Heart left ventricle (tissue), 16 donors: ENCODE measurements at regions not wholly inside any gene's neighbourhood (a gene's known extent, or its start where the extent isn't known, plus 50 kb on each side); places are given as distances from the start of the nearest gene placed in this dataset.

ENCODE experiments used
- ATAC-seq, 4 donors: fragments of 200-7000 bp; cut with Tn5 transposase; one replicate each; pipeline ENCODE4 v1.9.1; 2020 to 2022; ENCODE audit warnings: moderate library complexity in 4 of 4, mild to moderate bottlenecking in 3 of 4, moderate number of reproducible peaks in 1 of 4
- DNase-seq, 5 donors: peaks; one replicate each; pipeline ENCODE4 v3.0.0-alpha.2; 2020
- H3K27ac ChIP-seq, 12 donors: fragments of 200-600 bp; sonication (generic) in 4 of 12; one replicate each; pipeline versions ENCODE4 v1.5.0 to v1.8.0; 2016 to 2022; ENCODE audit warnings: mild to moderate bottlenecking in 2 of 12
- H3K27me3 ChIP-seq, 9 donors: fragments of 200-600 bp; sonication (generic) in 2 of 9; one replicate each; pipeline versions ENCODE4 v1.5.1 to v1.8.0; 2016 to 2022; ENCODE audit warnings: mild to moderate bottlenecking in 3 of 9
- H3K36me3 ChIP-seq, 9 donors: fragments of 200-600 bp; sonication (generic) in 2 of 9; one replicate each; pipeline versions ENCODE4 v1.5.0 to v1.8.0; 2018 to 2022; ENCODE audit warnings: mild to moderate bottlenecking in 2 of 9
- H3K4me1 ChIP-seq, 12 donors: fragments of 200-600 bp; sonication (generic) in 4 of 12; one replicate each; pipeline versions ENCODE4 v1.5.0 to v1.8.0; 2016 to 2022; ENCODE audit warnings: mild to moderate bottlenecking in 3 of 12
- H3K4me3 ChIP-seq, 12 donors: fragments of 200-600 bp; sonication (generic) in 4 of 12; one replicate each; pipeline versions ENCODE4 v1.5.0 to v1.8.0; 2017 to 2022; ENCODE audit warnings: mild to moderate bottlenecking in 9 of 12, moderate library complexity in 4 of 12
- H3K9me3 ChIP-seq, 12 donors: fragments of 200-600 bp; sonication (generic) in 4 of 12; one replicate each; pipeline versions ENCODE4 v1.5.0 to v1.8.0; 2016 to 2022; ENCODE audit warnings: mild to moderate bottlenecking in 1 of 12
- POLR2A ChIP-seq, 2 donors: fragments of 450-650 bp; IDR thresholded peaks; one replicate each; pipeline ENCODE4 v1.6.1; 2017; ENCODE audit warnings: antibody characterized with exemption in 2 of 2, mild to moderate bottlenecking in 2 of 2, moderate library complexity in 2 of 2
- WGBS, 4 donors: extraction: QIAGEN DNeasy Blood & Tissue Kit in 2 of 4; methylation state at CpG; one replicate each; pipeline versions ENCODE4 v1.1.5 to v1.1.7; 2013 to 2018; 5-methylcytosine and 5-hydroxymethylcytosine counted together
- intact Hi-C, 10 donors: fragments of 100-400 bp; cut with DNase I; formaldehyde crosslinking; loops; one replicate each; pipeline versions ENCODE4 v1.11.1 to v1.14.2; 2022
- TF ChIP-seq, protein P1 (sequence below), 12 donors: fragments of 200-600 bp; sonication (generic) in 4 of 12; IDR thresholded peaks; one replicate each; pipeline versions ENCODE4 v1.5.0 to v1.8.0; 2018 to 2022; ENCODE audit warnings: antibody characterized with exemption in 12 of 12, mild to moderate bottlenecking in 5 of 12
- donor health status: ischemic (EF 13 %, LVEDD 7.1; RV severe dilation, severe dysfunction).
- donor health status: healthy with polysubstance abuse.
- donor health status: DM: no; HTN: yes; CAD: no.
- donor health status: DM: no; HTN: no; CAD: no.
- donor health status: ischemic (EF 25% LVEDD 6.9; RV normal size, moderate dysfunction).
- donor health status: ischemic (EF 25% LVEDD 5.7; RV mildly dilated, moderate dysfunction).
- donor health status: healthy.
- donor health status: DM: yes; HTN: yes; CAD: no.
- donor health status: ischemic (EF 35%, LVEDD 5.7; RV mildly dilated, moderate dysfunction).
- donor health status: nonischemic (EF 11% LVEDD 7.7; RV severe dilation, severe dysfunction).
- donor health status: DM: yes; HTN: yes; CAD: no.
- donor health status: PGD.
- donor health status: ischemic (EF 29% LVEDD 5.4; RV normal size, mild dysfunction).
- donor health status: nonischemic (EF 23%, LVEDD 6.1; RV moderate dilation, normal function).

DNA sequence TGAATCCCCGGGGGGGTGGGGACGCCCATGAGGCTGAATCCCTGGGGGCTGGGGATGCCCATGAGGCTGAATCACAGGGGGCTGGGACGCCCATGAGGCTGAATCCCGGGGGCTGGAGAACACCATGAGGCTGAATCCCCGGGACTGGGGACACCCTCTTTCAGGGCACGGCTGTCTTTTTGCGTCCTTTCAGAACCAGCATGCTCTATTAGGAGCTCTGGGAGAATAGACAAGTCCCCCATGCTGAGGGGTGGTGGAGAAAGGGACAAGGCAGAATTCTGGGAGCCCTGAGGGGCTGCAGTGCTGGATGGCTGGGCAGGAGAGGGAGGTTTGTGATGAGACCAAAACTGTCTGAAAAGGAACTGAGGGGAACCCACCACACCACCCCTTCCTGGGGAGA, 257.3 kb upstream of the TCERG1L start:
- peaks cover 0 to 6% (median 0%) of the 10 kb centered on the region in 9 donors for H3K27me3 ChIP-seq
- H3K4me1 ChIP-seq: no peaks in the 10 kb centered on the region
- WGBS, 4 donors: 61 to 72% (median 65%) methylated on average over 7 of the region's 7 CpGs
- TF ChIP-seq, protein P1, sequence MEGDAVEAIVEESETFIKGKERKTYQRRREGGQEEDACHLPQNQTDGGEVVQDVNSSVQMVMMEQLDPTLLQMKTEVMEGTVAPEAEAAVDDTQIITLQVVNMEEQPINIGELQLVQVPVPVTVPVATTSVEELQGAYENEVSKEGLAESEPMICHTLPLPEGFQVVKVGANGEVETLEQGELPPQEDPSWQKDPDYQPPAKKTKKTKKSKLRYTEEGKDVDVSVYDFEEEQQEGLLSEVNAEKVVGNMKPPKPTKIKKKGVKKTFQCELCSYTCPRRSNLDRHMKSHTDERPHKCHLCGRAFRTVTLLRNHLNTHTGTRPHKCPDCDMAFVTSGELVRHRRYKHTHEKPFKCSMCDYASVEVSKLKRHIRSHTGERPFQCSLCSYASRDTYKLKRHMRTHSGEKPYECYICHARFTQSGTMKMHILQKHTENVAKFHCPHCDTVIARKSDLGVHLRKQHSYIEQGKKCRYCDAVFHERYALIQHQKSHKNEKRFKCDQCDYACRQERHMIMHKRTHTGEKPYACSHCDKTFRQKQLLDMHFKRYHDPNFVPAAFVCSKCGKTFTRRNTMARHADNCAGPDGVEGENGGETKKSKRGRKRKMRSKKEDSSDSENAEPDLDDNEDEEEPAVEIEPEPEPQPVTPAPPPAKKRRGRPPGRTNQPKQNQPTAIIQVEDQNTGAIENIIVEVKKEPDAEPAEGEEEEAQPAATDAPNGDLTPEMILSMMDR (IDR thresholded peaks at IDR 0.05): no peak
- no peak for TF ChIP-seq POLR2A (IDR thresholded peaks at IDR 0.05)
- H3K36me3 ChIP-seq: no peaks in the 10 kb centered on the region
- no peak overlapping the region for H3K4me3 ChIP-seq
- DNase-seq (no peak), ATAC-seq (no peak)
- intact Hi-C loops: no loop called here
- H3K9me3 ChIP-seq: peaks cover 0 to 22% (median 12%) of the 10 kb centered on the region in 12 donors
- no peak overlapping the region for H3K27ac ChIP-seq

DNA sequence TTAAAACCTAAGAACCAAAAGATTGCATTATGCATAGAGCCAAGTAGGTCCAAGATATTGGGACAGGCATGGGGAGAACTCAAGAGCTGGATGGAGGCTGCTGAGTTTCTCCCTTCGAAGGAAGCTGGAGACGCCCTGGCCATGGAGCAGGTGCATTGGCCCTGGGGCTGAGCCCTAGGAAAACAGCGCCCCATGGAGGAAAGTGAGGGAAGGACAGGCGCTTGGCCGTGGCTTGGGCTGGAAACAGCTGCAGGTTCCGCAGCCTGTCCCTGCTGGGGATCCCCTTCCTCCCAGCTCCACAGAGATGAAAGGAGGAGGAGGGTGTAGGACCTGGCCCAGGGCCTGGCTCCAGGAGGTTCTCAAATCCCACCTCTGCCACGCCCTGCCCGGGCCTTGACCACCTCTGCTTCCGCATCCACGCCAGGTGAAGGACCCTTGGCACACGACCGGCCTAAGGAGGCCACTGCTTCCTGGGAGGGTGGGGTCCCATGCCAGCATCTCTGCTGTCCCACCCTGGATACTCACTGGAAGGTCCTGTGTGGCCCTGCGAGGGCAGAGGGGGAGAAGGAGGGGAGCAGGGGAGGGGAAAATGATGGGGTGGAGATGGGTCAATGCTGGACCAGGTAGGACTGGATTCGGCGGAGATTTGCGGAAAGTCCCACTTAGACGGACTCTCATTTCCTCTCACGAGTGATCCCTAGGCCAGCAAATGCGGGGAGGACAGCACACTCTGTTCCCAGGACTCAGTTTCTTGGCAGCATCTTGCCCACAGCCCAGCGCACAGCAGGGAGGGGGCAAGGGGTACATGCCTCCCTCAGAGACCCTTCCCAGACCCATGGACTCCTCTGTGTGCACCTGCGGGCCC, 258.6 kb upstream of the TCERG1L start:
- 62 to 67% (median 65%) methylated on average over 21 of the region's 21 CpGs for WGBS, 4 donors
- no peak for ATAC-seq

DNA sequence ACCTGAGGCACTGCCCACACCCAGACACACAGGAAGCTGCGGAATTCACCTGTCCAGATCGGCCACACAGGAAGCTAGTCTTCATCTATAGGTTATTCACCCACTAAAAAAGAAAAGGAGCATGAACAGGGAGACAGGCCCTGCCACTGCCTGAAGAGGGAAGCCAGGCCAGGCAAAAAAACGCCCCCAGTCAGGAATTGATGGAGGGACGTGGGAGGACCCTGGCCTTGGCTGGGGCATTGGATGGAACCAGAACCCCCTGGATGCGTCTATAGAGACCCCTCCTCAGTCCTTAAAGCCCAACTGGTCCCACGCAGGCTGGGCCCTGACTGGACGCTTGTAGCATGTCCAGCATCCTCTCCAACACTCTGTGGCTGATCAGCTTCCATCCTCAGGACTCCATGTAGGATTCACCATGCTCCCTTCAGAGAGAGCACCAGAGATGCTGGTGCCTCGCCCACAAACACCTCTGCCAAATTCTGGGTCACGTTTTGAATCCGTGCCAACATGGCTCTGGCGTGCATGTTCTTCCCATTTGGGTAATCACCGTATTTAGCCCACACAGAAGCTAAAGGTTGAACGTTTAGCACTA, 259.3 kb upstream of the TCERG1L start:
- H3K27ac ChIP-seq: no peak overlapping the region
- intact Hi-C loops: loop anchor here in 1 of 10 donors (10.0 kb wide), 1 partner anchor 686 kb away; no protein-coding TSS in a partner anchor
- peaks cover 0 to 7% (median 0%) of the 10 kb centered on the region in 12 donors for H3K9me3 ChIP-seq
- DNase-seq: no peak
- H3K4me1 ChIP-seq: no peaks in the 10 kb centered on the region
- TF ChIP-seq POLR2A (IDR thresholded peaks at IDR 0.05): no peak
- TF ChIP-seq, protein P1 (IDR thresholded peaks at IDR 0.05): no peak
- WGBS, 4 donors: 67 to 73% (median 72%) methylated on average over 11 to 13 of the region's 13 CpGs
- H3K27me3 ChIP-seq: peaks cover 0 to 6% (median 0%) of the 10 kb centered on the region in 9 donors
- no peak for ATAC-seq
- H3K4me3 ChIP-seq: no peak overlapping the region
- no peaks in the 10 kb centered on the region for H3K36me3 ChIP-seq

More for the DNA sequence above, 258.6 kb upstream of the TCERG1L start:
- Histone ChIP-seq H3K36me3 (no peaks in the 10 kb centered on the region), H3K4me1 (no peaks in the 10 kb centered on the region), H3K4me3 (no peak overlapping the region), H3K9me3 (peaks cover 0 to 13% (median 6%) of the 10 kb centered on the region in 12 donors), H3K27ac (no peak overlapping the region), H3K27me3 (peaks cover 0 to 6% (median 0%) of the 10 kb centered on the region in 9 donors)
- no peak for TF ChIP-seq POLR2A (IDR thresholded peaks at IDR 0.05)
- TF ChIP-seq, protein P1 (IDR thresholded peaks at IDR 0.05): no peak
- intact Hi-C loops: loop anchor here in 1 of 10 donors (10.0 kb wide), 1 partner anchor 685 kb away; no protein-coding TSS in a partner anchor
- DNase-seq: no peak

DNA sequence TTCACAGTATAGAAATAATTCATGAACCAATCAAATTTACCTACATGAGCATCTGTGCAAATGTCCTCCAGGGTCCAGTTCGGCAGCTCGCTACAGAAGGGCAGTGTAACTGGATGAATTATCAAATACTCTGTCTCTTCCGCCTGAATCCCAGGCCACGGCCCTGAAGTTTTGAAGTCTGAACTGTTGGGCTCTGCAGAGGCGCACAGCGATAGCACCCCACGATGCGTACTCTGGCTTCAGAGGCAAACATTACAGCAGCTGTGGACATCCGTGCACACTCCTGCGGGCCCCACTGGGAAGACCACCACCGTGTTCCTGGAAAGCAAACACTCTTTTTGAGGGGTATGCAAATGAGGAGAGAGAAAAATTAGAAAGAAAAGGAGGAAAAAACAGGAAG, 259.8 kb upstream of the TCERG1L start:
- TF ChIP-seq, protein P1 (IDR thresholded peaks at IDR 0.05): no peak
- TF ChIP-seq POLR2A (IDR thresholded peaks at IDR 0.05): no peak
- no peaks in the 10 kb centered on the region for H3K4me1 ChIP-seq
- WGBS, 4 donors: 81 to 87% (median 86%) methylated on average over 11 of the region's 11 CpGs

More for the DNA sequence above, 259.8 kb upstream of the TCERG1L start:
- intact Hi-C loops: loop anchor here in 1 of 10 donors (10.0 kb wide), 1 partner anchor 687 kb away; no protein-coding TSS in a partner anchor
- ATAC-seq (no peak), DNase-seq (no peak)
- Histone ChIP-seq H3K4me3 (no peak overlapping the region), H3K27me3 (peaks cover 0 to 6% (median 0%) of the 10 kb centered on the region in 9 donors), H3K36me3 (no peaks in the 10 kb centered on the region), H3K9me3 (peaks cover 0 to 2% (median 0%) of the 10 kb centered on the region in 12 donors), H3K27ac (no peak overlapping the region)
